HG03039 (cell line): ENCODE measurements at regions not wholly inside any gene's neighbourhood (a gene's known extent, or its start where the extent isn't known, plus 50 kb on each side); places are given as distances from the start of the nearest gene placed in this dataset.

Source experiments
- ATAC-seq: cut with Tn5 transposase; IDR thresholded peaks from one replicate; pipeline ENCODE4 v1.9.1; 2021; ENCODE audit warnings: mild to moderate bottlenecking, moderate library complexity; ENCODE audit not compliant: unreplicated experiment

GRCh38 chr6:133630651-133631050 lies 258.3 kb upstream of the TCF21 start:
- no peak for ATAC-seq

DNA sequence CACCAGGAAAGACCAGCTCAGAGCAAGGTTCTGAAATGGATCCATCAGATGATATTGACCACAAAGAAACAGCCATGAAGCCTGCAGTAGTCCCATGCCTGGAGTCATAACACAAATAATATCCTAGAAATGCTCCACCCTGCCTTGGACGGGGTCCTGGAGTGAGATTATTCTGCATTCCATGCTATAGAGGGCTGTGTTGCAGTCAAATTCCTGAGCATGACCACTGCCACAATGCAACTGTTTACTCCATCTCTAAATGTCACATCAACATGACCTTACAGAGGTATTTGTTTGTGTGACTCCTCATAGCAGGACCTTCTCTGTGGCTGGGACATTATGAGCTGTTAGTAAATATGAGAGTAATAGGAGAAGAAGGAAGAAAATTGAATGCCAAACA lies 257.5 kb upstream of the TCF21 start:
- no peak for ATAC-seq

DNA sequence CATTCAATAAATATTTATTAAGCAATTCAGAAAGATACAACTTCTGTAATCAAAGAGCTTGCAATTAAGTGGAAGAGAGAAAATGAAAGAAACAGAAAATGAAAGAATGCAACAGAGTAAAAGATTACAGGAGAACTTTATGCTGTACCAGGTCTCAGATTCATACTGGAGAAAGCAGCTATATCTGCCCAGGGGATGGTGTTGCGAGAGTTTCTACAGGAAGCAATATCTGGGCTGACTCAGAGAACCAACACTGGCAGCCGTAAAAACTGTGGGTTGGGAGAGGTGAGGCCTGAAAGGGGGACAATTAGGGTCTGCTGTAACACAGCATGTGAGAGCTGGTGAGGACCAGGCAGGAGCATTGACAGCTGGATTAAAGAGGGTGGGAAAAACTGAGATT lies 256.7 kb upstream of the TCF21 start:
- no peak for ATAC-seq

- ATAC-seq = no peak
Observed at GRCh38 chr6:133632906-133633305, 256.0 kb upstream of the TCF21 start.

DNA sequence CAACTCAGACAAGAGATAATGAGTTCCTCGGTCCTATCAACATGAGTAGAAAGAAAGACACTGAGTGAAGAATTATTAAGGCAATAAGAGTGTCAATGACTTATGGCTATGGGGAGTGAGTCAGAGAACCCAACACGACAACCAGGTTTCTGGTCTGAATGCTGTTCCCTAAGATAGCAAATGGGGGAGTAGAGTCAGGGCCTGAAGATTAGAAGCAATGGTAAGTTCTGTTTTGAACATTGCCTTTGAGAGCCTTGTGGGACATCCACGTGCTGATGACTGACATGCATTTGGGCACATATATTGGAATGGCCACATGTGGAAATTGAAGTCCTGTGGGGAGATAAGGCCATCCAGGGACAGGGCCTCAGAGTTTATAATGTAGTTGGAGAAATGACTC lies 254.4 kb upstream of the TCF21 start:
- ATAC-seq = no peak

GRCh38 chr6:133635447-133635846 lies 253.5 kb upstream of the TCF21 start:
- ATAC-seq = no peak

DNA sequence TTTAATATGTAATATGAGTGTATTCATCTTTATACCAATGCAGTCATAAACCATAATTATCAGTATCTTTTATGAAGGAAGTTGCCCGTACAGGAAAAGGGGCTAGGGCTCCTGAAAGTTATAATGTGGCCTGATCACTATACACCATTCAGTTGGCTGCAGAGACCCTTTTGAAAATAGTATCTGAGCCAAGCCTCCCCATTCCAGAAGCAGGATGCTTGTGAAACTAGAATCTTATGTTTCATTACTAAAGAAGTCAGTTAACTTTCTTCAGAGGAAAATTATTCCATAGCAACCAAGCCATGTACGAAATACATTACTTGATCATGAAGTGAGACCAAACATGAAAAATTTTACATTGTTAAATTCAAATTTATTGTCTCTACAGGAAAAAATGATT lies 251.5 kb upstream of the TCF21 start:
- ATAC-seq = no peak

- no peak for ATAC-seq
Observed at GRCh38 chr6:133637874-133638273, 251.0 kb upstream of the TCF21 start.

DNA sequence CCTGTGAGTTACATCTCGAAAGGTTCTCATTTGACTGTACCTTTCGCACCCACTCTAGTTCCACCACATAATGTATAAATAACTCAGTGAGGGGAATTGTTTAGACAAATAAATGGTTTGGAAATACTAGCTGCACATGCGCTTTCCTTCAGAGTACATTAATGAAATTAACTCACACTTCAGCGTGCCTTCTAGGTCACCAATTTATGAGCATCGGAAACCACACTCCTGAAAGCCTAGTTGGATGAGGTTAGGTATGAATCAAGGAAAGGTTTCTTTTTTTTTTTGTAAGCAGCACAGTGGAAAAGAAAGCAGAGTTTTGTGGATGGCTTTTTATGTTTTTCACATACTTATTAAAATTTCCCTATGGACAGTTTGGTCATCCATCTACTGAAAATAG lies 247.8 kb upstream of the TCF21 start:
- ATAC-seq = no peak

GRCh38 chr6:133644548-133644891 lies 244.4 kb upstream of the TCF21 start:
- no peak for ATAC-seq

GRCh38 chr6:133644892-133645619 lies 243.9 kb upstream of the TCF21 start:
- no peak for ATAC-seq

- ATAC-seq = no peak
Observed at GRCh38 chr6:133645966-133646740, 242.8 kb upstream of the TCF21 start.

GRCh38 chr6:133648581-133648980 lies 240.3 kb upstream of the TCF21 start:
- ATAC-seq = no peak

- ATAC-seq = no peak
Observed at GRCh38 chr6:133671376-133671775, 217.5 kb upstream of the TCF21 start.

DNA sequence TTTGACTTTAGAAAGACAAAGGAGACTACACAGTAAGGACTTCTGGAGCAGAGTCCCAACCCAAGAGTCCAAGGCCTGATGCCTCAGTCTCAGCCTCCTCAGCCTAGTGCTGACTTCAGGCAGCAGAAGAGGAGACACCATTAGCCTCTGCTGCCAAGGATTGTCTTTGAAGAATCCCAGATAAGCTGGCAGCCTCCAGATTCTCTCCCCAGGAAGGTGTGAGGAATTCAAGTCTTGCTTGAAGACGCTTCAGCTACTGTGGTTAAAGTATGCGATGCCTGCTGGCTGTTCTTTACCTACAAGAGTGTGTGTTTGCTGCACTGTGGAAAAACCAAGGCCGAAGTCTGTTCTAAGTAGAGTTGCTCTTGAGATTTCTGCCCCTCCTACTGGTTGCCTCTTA lies 215.9 kb upstream of the TCF21 start:
- ATAC-seq = no peak

- no peak for ATAC-seq
Observed at GRCh38 chr6:133674661-133675060, 214.3 kb upstream of the TCF21 start.

GRCh38 chr6:133680994-133681393 lies 207.9 kb upstream of the TCF21 start:
- no peak for ATAC-seq

GRCh38 chr6:133681891-133682290 lies 207.0 kb upstream of the TCF21 start:
- no peak for ATAC-seq

GRCh38 chr6:133682506-133683307 lies 206.2 kb upstream of the TCF21 start:
- ATAC-seq = no peak

- no peak for ATAC-seq
Observed at GRCh38 chr6:133683308-133683580, 205.7 kb upstream of the TCF21 start.

GRCh38 chr6:133683606-133684005 lies 205.3 kb upstream of the TCF21 start:
- no peak for ATAC-seq
